Tibial nerve (tissue), 4 donors: ENCODE measurements at regions not wholly inside any gene's neighbourhood (a gene's known extent, or its start where the extent isn't known, plus 50 kb on each side); places are given as distances from the start of the nearest gene placed in this dataset.

Experiments
- EP300 ChIP-seq, 2 donors: sonication (generic); formaldehyde crosslinking; IDR thresholded peaks; one replicate each; pipeline ENCODE4 v1.6.1; 2017; ENCODE audit warnings: antibody characterized with exemption in 2 of 2, mild to moderate bottlenecking in 1 of 2
- POLR2A ChIP-seq, 2 donors: fragments of 450-650 bp; IDR thresholded peaks; one replicate each; pipeline ENCODE4 v1.6.1; 2017; ENCODE audit warnings: antibody characterized with exemption in 2 of 2, mild to moderate bottlenecking in 2 of 2, moderate library complexity in 2 of 2
- TF ChIP-seq, protein P1 (sequence below), 5 experiments: fragments of 200-600 bp in 3 of 5; fragments of 450-650 bp in 2 of 5; sonication (generic) in 3 of 5; IDR thresholded peaks; one replicate each; pipeline ENCODE4 v1.5.1; 2016 to 2019; ENCODE audit warnings: antibody characterized with exemption in 5 of 5, mild to moderate bottlenecking in 3 of 5, moderate library complexity in 2 of 5

DNA sequence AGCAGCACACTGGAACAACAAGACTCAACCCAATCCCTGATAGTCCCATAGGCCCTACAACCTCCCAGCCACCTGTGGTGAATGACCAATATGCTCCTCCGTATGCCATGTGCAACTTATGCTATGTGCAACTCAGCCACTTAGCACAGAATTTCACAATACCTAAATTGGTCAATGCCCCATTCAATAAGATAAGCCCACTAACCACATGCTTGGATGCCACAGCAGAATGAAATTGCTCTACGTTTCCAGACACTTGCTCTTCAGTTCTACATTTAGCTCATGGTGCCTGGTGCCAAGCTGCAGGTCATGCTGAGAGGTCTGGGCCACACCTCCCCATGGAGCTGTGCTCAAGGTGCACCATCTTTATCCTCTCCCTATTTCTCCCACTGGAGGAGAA lies 159.8 kb downstream of the EN1 start:
- TF ChIP-seq EP300 (IDR thresholded peaks at IDR 0.05) = no peak
- TF ChIP-seq, protein P1, sequence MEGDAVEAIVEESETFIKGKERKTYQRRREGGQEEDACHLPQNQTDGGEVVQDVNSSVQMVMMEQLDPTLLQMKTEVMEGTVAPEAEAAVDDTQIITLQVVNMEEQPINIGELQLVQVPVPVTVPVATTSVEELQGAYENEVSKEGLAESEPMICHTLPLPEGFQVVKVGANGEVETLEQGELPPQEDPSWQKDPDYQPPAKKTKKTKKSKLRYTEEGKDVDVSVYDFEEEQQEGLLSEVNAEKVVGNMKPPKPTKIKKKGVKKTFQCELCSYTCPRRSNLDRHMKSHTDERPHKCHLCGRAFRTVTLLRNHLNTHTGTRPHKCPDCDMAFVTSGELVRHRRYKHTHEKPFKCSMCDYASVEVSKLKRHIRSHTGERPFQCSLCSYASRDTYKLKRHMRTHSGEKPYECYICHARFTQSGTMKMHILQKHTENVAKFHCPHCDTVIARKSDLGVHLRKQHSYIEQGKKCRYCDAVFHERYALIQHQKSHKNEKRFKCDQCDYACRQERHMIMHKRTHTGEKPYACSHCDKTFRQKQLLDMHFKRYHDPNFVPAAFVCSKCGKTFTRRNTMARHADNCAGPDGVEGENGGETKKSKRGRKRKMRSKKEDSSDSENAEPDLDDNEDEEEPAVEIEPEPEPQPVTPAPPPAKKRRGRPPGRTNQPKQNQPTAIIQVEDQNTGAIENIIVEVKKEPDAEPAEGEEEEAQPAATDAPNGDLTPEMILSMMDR (IDR thresholded peaks at IDR 0.05) = no peak
- no peak for TF ChIP-seq POLR2A (IDR thresholded peaks at IDR 0.05)
